ENCODE measurements at regions not wholly inside any gene's neighbourhood (a gene's known extent, or its start where the extent isn't known, plus 50 kb on each side); places are given as distances from the start of the nearest gene placed in this dataset.

- TF ChIP-seq POLR2A (IDR thresholded peaks at IDR 0.05; ENCODE audit: extremely low read depth, insufficient read length) = no peak
- no peak for TF ChIP-seq MAX (IDR thresholded peaks at IDR 0.05; ENCODE audit: low read depth, low read length)
- no peak for TF ChIP-seq CTCF (IDR thresholded peaks at IDR 0.05; ENCODE audit: low read depth, low read length)
- TF ChIP-seq MYC (IDR thresholded peaks at IDR 0.05; ENCODE audit: low read depth, low read length) = no peak
- no peak overlapping the region for H3K4me3 ChIP-seq (ENCODE audit: low read depth, low read length)
- DNase-seq (ENCODE audit: low read depth) = peak; percentile 50
Measured at GRCh38 chr10:3873728-3874461, 88.9 kb upstream of the KLF6 start.

- no peak for TF ChIP-seq MAX (IDR thresholded peaks at IDR 0.05; ENCODE audit: low read depth, low read length)
Measured at GRCh38 chr10:3872712-3873329, 87.8 kb upstream of the KLF6 start.

GRCh38 chr10:3871424-3871996, 86.5 kb upstream of the KLF6 start:
- no peak overlapping the region for H3K4me3 ChIP-seq (ENCODE audit: low read depth, low read length)
- no peak for DNase-seq (ENCODE audit: low read depth)
- no peak for TF ChIP-seq MYC (IDR thresholded peaks at IDR 0.05; ENCODE audit: low read depth, low read length)
- no peak for TF ChIP-seq POLR2A (IDR thresholded peaks at IDR 0.05; ENCODE audit: extremely low read depth, insufficient read length)
- TF ChIP-seq CTCF (IDR thresholded peaks at IDR 0.05; ENCODE audit: low read depth, low read length) = no peak
- no peak for TF ChIP-seq MAX (IDR thresholded peaks at IDR 0.05; ENCODE audit: low read depth, low read length)

More at GRCh38 chr10:3872712-3873329, 87.8 kb upstream of the KLF6 start:
- no peak for DNase-seq (ENCODE audit: low read depth)
- H3K4me3 ChIP-seq (ENCODE audit: low read depth, low read length) = no peak overlapping the region

GRCh38 chr10:3869036-3869435, 84.0 kb upstream of the KLF6 start:
- DNase-seq (ENCODE audit: low read depth) = no peak
- H3K4me3 ChIP-seq (ENCODE audit: low read depth, low read length) = no peak overlapping the region
- TF ChIP-seq MAX (IDR thresholded peaks at IDR 0.05; ENCODE audit: low read depth, low read length) = no peak
- TF ChIP-seq CTCF (IDR thresholded peaks at IDR 0.05; ENCODE audit: low read depth, low read length) = no peak
- TF ChIP-seq MYC (IDR thresholded peaks at IDR 0.05; ENCODE audit: low read depth, low read length) = no peak
- TF ChIP-seq POLR2A (IDR thresholded peaks at IDR 0.05; ENCODE audit: extremely low read depth, insufficient read length) = no peak

GRCh38 chr10:3868271-3868664, 83.3 kb upstream of the KLF6 start:
- no peak for DNase-seq (ENCODE audit: low read depth)

More at GRCh38 chr10:3868271-3868664, 83.3 kb upstream of the KLF6 start:
- H3K4me3 ChIP-seq (ENCODE audit: low read depth, low read length) = no peak overlapping the region
- TF ChIP-seq CTCF (IDR thresholded peaks at IDR 0.05; ENCODE audit: low read depth, low read length) (no peak), MYC (IDR thresholded peaks at IDR 0.05; ENCODE audit: low read depth, low read length) (no peak), POLR2A (IDR thresholded peaks at IDR 0.05; ENCODE audit: extremely low read depth, insufficient read length) (no peak), MAX (IDR thresholded peaks at IDR 0.05; ENCODE audit: low read depth, low read length) (no peak)

Data from NB4 (cell line).